ENCODE measurements at regions not wholly inside any gene's neighbourhood (a gene's known extent, or its start where the extent isn't known, plus 50 kb on each side); places are given as distances from the start of the nearest gene placed in this dataset.

- no peak for TF ChIP-seq CTCF (IDR thresholded peaks at IDR 0.05; ENCODE audit: low read depth, low read length, missing input control)
- TF ChIP-seq NR2F2 (IDR thresholded peaks at IDR 0.05), result no peak
- no peak for TF ChIP-seq TAF1 (conservative IDR thresholded peaks at IDR 0.05)
- no peak for TF ChIP-seq ATF3 (IDR thresholded peaks at IDR 0.05)
- no peak for TF ChIP-seq SP1 (IDR thresholded peaks at IDR 0.05)
- no peak for TF ChIP-seq HNF4G (IDR thresholded peaks at IDR 0.05)
Observed at GRCh38 chr1:5391725-5392124, 600.5 kb downstream of the NPHP4 start (continued).

- no peak for TF ChIP-seq YY1 (IDR thresholded peaks at IDR 0.05)
- no peak for TF ChIP-seq HNF4A (conservative IDR thresholded peaks at IDR 0.05)
- TF ChIP-seq NR2F2 (IDR thresholded peaks at IDR 0.05), result no peak
- TF ChIP-seq ZBTB33 (IDR thresholded peaks at IDR 0.05), result no peak
- no peak for TF ChIP-seq RXRA (IDR thresholded peaks at IDR 0.05)
- TF ChIP-seq ATF3 (IDR thresholded peaks at IDR 0.05), result no peak
- TF ChIP-seq SP1 (IDR thresholded peaks at IDR 0.05), result no peak
- TF ChIP-seq EGR1 (IDR thresholded peaks at IDR 0.05; ENCODE audit: low read depth in 2 of 2), result no peak
- no peak for TF ChIP-seq CTCF (IDR thresholded peaks at IDR 0.05; ENCODE audit: low read depth, low read length, missing input control)
- no peak for TF ChIP-seq GABPA (IDR thresholded peaks at IDR 0.05 in 1 of 2, conservative IDR thresholded peaks at IDR 0.05 in 1 of 2)
- no peak for TF ChIP-seq RAD21 (IDR thresholded peaks at IDR 0.05)
- no peak for TF ChIP-seq HNF4G (IDR thresholded peaks at IDR 0.05)
- TF ChIP-seq FOXA2 (IDR thresholded peaks at IDR 0.05), result no peak
- TF ChIP-seq JUND (IDR thresholded peaks at IDR 0.05), result no peak
- TF ChIP-seq MAX (IDR thresholded peaks at IDR 0.05), result no peak
- no peak for TF ChIP-seq REST (IDR thresholded peaks at IDR 0.05)
- no peak for TF ChIP-seq TAF1 (conservative IDR thresholded peaks at IDR 0.05)
- TF ChIP-seq FOXA1 (IDR thresholded peaks at IDR 0.05), result no peak
- Histone ChIP-seq H3K27me3 (ENCODE audit: control insufficient read depth in 4 of 4, insufficient read depth in 4 of 4, low read length in 3 of 4) (no peaks in the 10 kb centered on the region), H3K36me3 (ENCODE audit: control insufficient read depth in 4 of 4, insufficient read depth in 3 of 4, low read depth in 1 of 4, low read length in 3 of 4) (no peaks in the 10 kb centered on the region), H3K27ac (ENCODE audit: low read depth in 1 of 2, low read length in 2 of 2) (no peak overlapping the region), H3K4me1 (ENCODE audit: control insufficient read depth in 4 of 4, insufficient read depth in 4 of 4, low read length in 3 of 4) (no peaks in the 10 kb centered on the region), H3K9ac (ENCODE audit: low read depth in 1 of 2, low read length in 2 of 2) (no peak overlapping the region), H3K9me3 (ENCODE audit: control insufficient read depth in 4 of 4, low read length in 3 of 4) (no peaks in the 10 kb centered on the region), H3K4me3 (ENCODE audit: low read depth in 1 of 3, low read length in 3 of 3) (no peak overlapping the region)
- DNase-seq (ENCODE audit: low spot score), result no peak
- 74% methylated on average over 7 of the region's 7 CpGs for WGBS
Observed at GRCh38 chr1:5390504-5390903, 601.7 kb downstream of the NPHP4 start.
